HL-60 (cell line): ENCODE measurements at regions not wholly inside any gene's neighbourhood (a gene's known extent, or its start where the extent isn't known, plus 50 kb on each side); places are given as distances from the start of the nearest gene placed in this dataset.

Experiments
- DNase-seq, 2 experiments: peaks; one replicate each; pipeline ENCODE4 v3.0.0-alpha.2; 2010 to 2020; ENCODE audit warnings: low read depth in 1 of 2, low spot score in 1 of 2
- H3K27ac ChIP-seq: fragments of 250-450 bp; sonication (Bioruptor Pico); replicated peaks from 2 replicates; pipeline ENCODE4 v1.5.1; 2020; ENCODE audit warnings: mild to moderate bottlenecking, moderate library complexity
- H3K27me3 ChIP-seq: fragments of 250-450 bp; sonication (Bioruptor Pico); 2 replicates; pipeline ENCODE4 v1.5.1; 2021; ENCODE audit warnings: mild to moderate bottlenecking, moderate library complexity; ENCODE audit not compliant: insufficient read depth, poor library complexity, severe bottlenecking
- H3K4me3 ChIP-seq: replicated peaks from 2 replicates; pipeline ENCODE4 v1.5.1; 2011; ENCODE audit warnings: mild to moderate bottlenecking, control low read depth, low read length; ENCODE audit not compliant: insufficient read depth
- CTCF ChIP-seq: IDR thresholded peaks from one replicate; pipeline ENCODE4 v1.5.1; 2011; ENCODE audit warnings: low read length, control low read depth, inconsistent platforms; ENCODE audit not compliant: insufficient read depth
- GABPA ChIP-seq: IDR thresholded peaks from 2 replicates; pipeline ENCODE4 v1.6.1; 2012; ENCODE audit warnings: low read depth
- POLR2AphosphoS5 ChIP-seq: IDR thresholded peaks from 2 replicates; pipeline ENCODE4 v1.6.1; 2012; ENCODE audit warnings: low read depth
- REST ChIP-seq: IDR thresholded peaks from 2 replicates; pipeline ENCODE4 v1.6.1; 2012; ENCODE audit warnings: low read depth; ENCODE audit not compliant: insufficient replicate concordance
- SPI1 ChIP-seq: IDR thresholded peaks from 2 replicates; pipeline ENCODE4 v1.6.1; 2012; ENCODE audit warnings: low read depth, mild to moderate bottlenecking, borderline replicate concordance

- no peak for DNase-seq
- H3K4me3 ChIP-seq, result no peak overlapping the region
- no peak overlapping the region for H3K27ac ChIP-seq
- H3K27me3 ChIP-seq, result no peaks in the 10 kb centered on the region
- TF ChIP-seq GABPA (no peak), REST (no peak), CTCF (no peak), POLR2AphosphoS5 (no peak), SPI1 (no peak)
Observed at GRCh38 chrX:98331407-98331806, 1447.7 kb downstream of the RPA4 start.

GRCh38 chrX:98338544-98338943, 1454.8 kb downstream of the RPA4 start:
- no peak for TF ChIP-seq GABPA
- TF ChIP-seq CTCF, result no peak
- no peak for TF ChIP-seq SPI1
- TF ChIP-seq REST, result no peak
- TF ChIP-seq POLR2AphosphoS5, result no peak
- Histone ChIP-seq H3K27ac (no peak overlapping the region), H3K4me3 (no peak overlapping the region), H3K27me3 (no peaks in the 10 kb centered on the region)
- no peak for DNase-seq

GRCh38 chrX:98350940-98351339, 1467.2 kb downstream of the RPA4 start:
- H3K4me3 ChIP-seq, result no peak overlapping the region
- no peak overlapping the region for H3K27ac ChIP-seq
- no peak for DNase-seq
- no peaks in the 10 kb centered on the region for H3K27me3 ChIP-seq
- TF ChIP-seq GABPA (no peak), CTCF (no peak), SPI1 (no peak), REST (no peak), POLR2AphosphoS5 (no peak)
